Activated CD4-positive, alpha-beta T cell treated with anti-CD3 and anti-CD28 coated beads, Interleukin-2, amount 50 U/mL, for 4 hours (primary cell): ENCODE measurements at regions not wholly inside any gene's neighbourhood (a gene's known extent, or its start where the extent isn't known, plus 50 kb on each side); places are given as distances from the start of the nearest gene placed in this dataset.

Source experiments
- DNase-seq, 2 experiments: peaks; one replicate each; pipeline ENCODE4 v3.0.0-alpha.2; 2020

GRCh38 chr21:43316156-43316845 lies 110.6 kb downstream of the SIK1 start:
- no peak for DNase-seq

- DNase-seq, result no peak
Observed at GRCh38 chr21:43315244-43316137, 111.4 kb downstream of the SIK1 start.

GRCh38 chr21:43313939-43314405 lies 113.0 kb downstream of the SIK1 start:
- DNase-seq, result no peak

GRCh38 chr21:43313221-43313938 lies 113.6 kb downstream of the SIK1 start:
- no peak for DNase-seq

- DNase-seq, result no peak
Observed at GRCh38 chr21:43312751-43313169, 114.2 kb downstream of the SIK1 start.

GRCh38 chr21:43312011-43312410 lies 114.9 kb downstream of the SIK1 start:
- DNase-seq, result no peak

- DNase-seq, result no peak
Observed at GRCh38 chr21:43311301-43311817, 115.6 kb downstream of the SIK1 start.

GRCh38 chr21:43308815-43309283 lies 118.1 kb downstream of the SIK1 start:
- no peak for DNase-seq

GRCh38 chr21:43308101-43308814 lies 118.7 kb downstream of the SIK1 start:
- DNase-seq, result no peak

GRCh38 chr21:43307677-43308070 lies 119.3 kb downstream of the SIK1 start:
- DNase-seq, result no peak

GRCh38 chr21:43306911-43307676 lies 119.8 kb downstream of the SIK1 start:
- DNase-seq, result no peak

- DNase-seq, result no peak
Observed at GRCh38 chr21:43306391-43306790, 120.5 kb downstream of the SIK1 start.

- DNase-seq, result no peak
Observed at GRCh38 chr21:43305811-43306311, 121.1 kb downstream of the SIK1 start.

- DNase-seq, result no peak
Observed at GRCh38 chr21:43305336-43305665, 121.6 kb downstream of the SIK1 start.

GRCh38 chr21:43304621-43305335 lies 122.2 kb downstream of the SIK1 start:
- no peak for DNase-seq

GRCh38 chr21:43304206-43304605 lies 122.7 kb downstream of the SIK1 start:
- DNase-seq, result no peak

- no peak for DNase-seq
Observed at GRCh38 chr21:43303275-43304178, 123.4 kb downstream of the SIK1 start.

- no peak for DNase-seq
Observed at GRCh38 chr21:43302769-43303168, 124.2 kb downstream of the SIK1 start.

- no peak for DNase-seq
Observed at GRCh38 chr21:43302062-43302700, 124.8 kb downstream of the SIK1 start.
